ENCODE measurements at regions not wholly inside any gene's neighbourhood (a gene's known extent, or its start where the extent isn't known, plus 50 kb on each side); places are given as distances from the start of the nearest gene placed in this dataset.

GRCh38 chr21:24217151-24217550, 1390.1 kb downstream of the MRPL39 start:
- Histone ChIP-seq H3K79me2 (ENCODE audit: control insufficient read depth in 1 of 2, insufficient read depth in 2 of 2, low read length in 2 of 2) (no peaks in the 10 kb centered on the region), H3K4me2 (ENCODE audit: insufficient read depth in 1 of 2, low read depth in 2 of 2, low read length in 2 of 2) (no peak overlapping the region), H4K20me1 (replicated peaks in 1 of 2; ENCODE audit: control insufficient read depth in 1 of 2, insufficient read depth in 2 of 2, low read length in 2 of 2) (no peaks in the 10 kb centered on the region), H4K8ac (ENCODE audit: extremely low read depth, insufficient read depth, low read length) (no peak overlapping the region), H2BK120ac (replicated peaks; ENCODE audit: low read depth, low read length) (no peak overlapping the region), H3K4ac (replicated peaks; ENCODE audit: insufficient read length, low read depth, low read length) (no peak overlapping the region), H3K36me3 (ENCODE audit: control insufficient read depth in 2 of 4, insufficient read depth in 4 of 4, low read length in 3 of 4) (no peaks in the 10 kb centered on the region), H3K4me1 (replicated peaks in 1 of 4; ENCODE audit: control insufficient read depth in 3 of 4, insufficient read depth in 4 of 4, low read length in 3 of 4) (no peaks in the 10 kb centered on the region), H3K9me3 (ENCODE audit: insufficient read depth in 2 of 2, low read depth in 1 of 2, low read length in 1 of 2) (peaks cover 9 to 19% of the 10 kb centered on the region in 2 experiments; a peak in 3 of 4 replicates), H3K23me2 (ENCODE audit: low read depth, low read length) (no peaks in the 10 kb centered on the region), H3K4me3 (ENCODE audit: extremely low read depth in 1 of 4, insufficient read depth in 2 of 4, low read depth in 3 of 4, low read length in 4 of 4) (no peak overlapping the region), H2BK20ac (ENCODE audit: low read length) (no peak overlapping the region), H4K91ac (replicated peaks; ENCODE audit: insufficient read length, low read length) (no peak overlapping the region), H3K9ac (replicated peaks in 1 of 4; ENCODE audit: extremely low read depth in 1 of 4, low read depth in 3 of 4, low read length in 3 of 4) (no peak overlapping the region), H3K56ac (replicated peaks; ENCODE audit: insufficient read length, low read depth, low read length) (no peak overlapping the region), H3K18ac (ENCODE audit: extremely low read depth, low read length) (no peak overlapping the region), H3K79me1 (ENCODE audit: low read depth, low read length) (no peaks in the 10 kb centered on the region), H3K14ac (ENCODE audit: insufficient read length) (no peak overlapping the region), H2AFZ (ENCODE audit: low read length) (no peak overlapping the region), H2BK15ac (ENCODE audit: low read length) (no peak overlapping the region), H2BK5ac (ENCODE audit: low read depth, low read length) (no peak overlapping the region), H2BK12ac (ENCODE audit: low read depth, low read length) (no peak overlapping the region), H4K5ac (ENCODE audit: insufficient read length, low read depth, low read length) (no peak overlapping the region), H3K27ac (ENCODE audit: low read depth, low read length) (no peak overlapping the region), H2AK5ac (ENCODE audit: low read depth, low read length) (no peak overlapping the region), H3K23ac (ENCODE audit: insufficient read length) (no peak overlapping the region), H3K27me3 (replicated peaks in 1 of 4; ENCODE audit: control insufficient read depth in 3 of 4, extremely low read depth in 1 of 4, insufficient read depth in 3 of 4, low read length in 3 of 4) (peaks cover 0 to 2% (median 0%) of the 10 kb centered on the region in 4 experiments; a peak in 1 of 7 replicates)
- WGBS, 2 experiments (ENCODE audit: extremely low coverage in 1 of 2, insufficient coverage in 1 of 2, insufficient read length in 1 of 2, insufficient replicate concordance in 2 of 2, low coverage in 1 of 2, low lambda C conversion rate in 2 of 2, missing lambda C conversion rate in 1 of 2) = 87% methylated on average over 4 of the region's 4 CpGs; no CpG with 5 or more reads in 1 of the 2 experiments
- no peak for FAIRE-seq
- no peak for DNase-seq (ENCODE audit: low read depth in 1 of 2, low spot score in 2 of 2)
- CTCF ChIA-PET (ENCODE audit: partially characterized antibody) = no interaction called here
- POLR2A ChIA-PET (ENCODE audit: partially characterized antibody) = no interaction called here
- TF ChIP-seq SP4 (IDR thresholded peaks at IDR 0.05; ENCODE audit: low read length) (no peak), SIRT6 (IDR thresholded peaks at IDR 0.05; ENCODE audit: low read length) (no peak), RXRA (IDR thresholded peaks at IDR 0.05; ENCODE audit: insufficient read depth, low read depth, low read length) (no peak)
